ENCODE measurements at regions not wholly inside any gene's neighbourhood (a gene's known extent, or its start where the extent isn't known, plus 50 kb on each side); places are given as distances from the start of the nearest gene placed in this dataset.

DNA sequence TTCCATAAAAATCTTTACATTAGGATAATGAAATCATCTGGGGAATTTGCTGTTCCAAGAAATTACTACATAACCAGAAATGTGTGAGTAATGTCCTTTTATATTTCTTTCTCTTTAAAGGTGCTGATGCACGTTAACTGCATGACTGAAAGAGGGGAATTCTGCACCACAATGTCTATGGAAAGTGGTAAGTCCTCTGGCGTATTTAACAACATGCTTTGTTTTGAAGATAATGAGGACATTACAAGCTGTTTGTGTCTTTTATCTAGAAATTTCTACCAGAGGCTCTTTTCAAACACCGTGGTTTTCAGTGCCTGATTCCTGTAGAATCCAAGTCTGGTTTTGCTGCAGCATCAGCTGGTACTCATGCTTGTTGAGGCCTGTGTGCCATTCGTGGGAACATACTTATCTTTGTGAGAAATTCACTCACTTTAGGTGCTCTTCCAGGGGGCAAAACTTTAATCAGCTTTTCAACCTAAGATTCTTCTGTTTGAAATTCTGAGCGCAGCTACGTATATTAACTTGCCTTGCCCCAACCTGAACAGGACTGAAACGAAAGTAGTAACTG lies 257.2 kb downstream of the PDHA2 start:
- Histone ChIP-seq H2AFZ (ENCODE audit: low read length) (no peak overlapping the region), H3K9me2 (replicated peaks; ENCODE audit: low read depth, low read length) (no peaks in the 10 kb centered on the region), H3K79me2 (ENCODE audit: insufficient read depth, low read length) (no peaks in the 10 kb centered on the region), H4K20me1 (ENCODE audit: insufficient read depth, low read length, poor library complexity, severe bottlenecking) (no peaks in the 10 kb centered on the region), H3K9me3 (ENCODE audit: insufficient read depth, low read depth, low read length) (no peaks in the 10 kb centered on the region), H3K9ac (ENCODE audit: low read depth, low read length, poor library complexity, severe bottlenecking) (no peak overlapping the region), H3F3A (ENCODE audit: low read depth) (no peaks in the 10 kb centered on the region), H3K4me2 (ENCODE audit: low read depth, low read length, poor library complexity, severe bottlenecking) (no peak overlapping the region), H3K4me3 (ENCODE audit: low read length, poor library complexity, severe bottlenecking) (no peak overlapping the region), H3K4me1 (ENCODE audit: insufficient read depth, low read length, poor library complexity, severe bottlenecking) (no peaks in the 10 kb centered on the region), H3K36me3 (ENCODE audit: insufficient read depth, low read length) (no peaks in the 10 kb centered on the region), H3K27me3 (ENCODE audit: insufficient read depth, low read length, poor library complexity, severe bottlenecking) (no peaks in the 10 kb centered on the region)
- TF ChIP-seq EZH2phosphoT487 (IDR thresholded peaks at IDR 0.05; ENCODE audit: borderline replicate concordance): no peak
- TF ChIP-seq, protein P1, sequence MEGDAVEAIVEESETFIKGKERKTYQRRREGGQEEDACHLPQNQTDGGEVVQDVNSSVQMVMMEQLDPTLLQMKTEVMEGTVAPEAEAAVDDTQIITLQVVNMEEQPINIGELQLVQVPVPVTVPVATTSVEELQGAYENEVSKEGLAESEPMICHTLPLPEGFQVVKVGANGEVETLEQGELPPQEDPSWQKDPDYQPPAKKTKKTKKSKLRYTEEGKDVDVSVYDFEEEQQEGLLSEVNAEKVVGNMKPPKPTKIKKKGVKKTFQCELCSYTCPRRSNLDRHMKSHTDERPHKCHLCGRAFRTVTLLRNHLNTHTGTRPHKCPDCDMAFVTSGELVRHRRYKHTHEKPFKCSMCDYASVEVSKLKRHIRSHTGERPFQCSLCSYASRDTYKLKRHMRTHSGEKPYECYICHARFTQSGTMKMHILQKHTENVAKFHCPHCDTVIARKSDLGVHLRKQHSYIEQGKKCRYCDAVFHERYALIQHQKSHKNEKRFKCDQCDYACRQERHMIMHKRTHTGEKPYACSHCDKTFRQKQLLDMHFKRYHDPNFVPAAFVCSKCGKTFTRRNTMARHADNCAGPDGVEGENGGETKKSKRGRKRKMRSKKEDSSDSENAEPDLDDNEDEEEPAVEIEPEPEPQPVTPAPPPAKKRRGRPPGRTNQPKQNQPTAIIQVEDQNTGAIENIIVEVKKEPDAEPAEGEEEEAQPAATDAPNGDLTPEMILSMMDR (conservative IDR thresholded peaks at IDR 0.05; ENCODE audit: low read length): no peak

DNA sequence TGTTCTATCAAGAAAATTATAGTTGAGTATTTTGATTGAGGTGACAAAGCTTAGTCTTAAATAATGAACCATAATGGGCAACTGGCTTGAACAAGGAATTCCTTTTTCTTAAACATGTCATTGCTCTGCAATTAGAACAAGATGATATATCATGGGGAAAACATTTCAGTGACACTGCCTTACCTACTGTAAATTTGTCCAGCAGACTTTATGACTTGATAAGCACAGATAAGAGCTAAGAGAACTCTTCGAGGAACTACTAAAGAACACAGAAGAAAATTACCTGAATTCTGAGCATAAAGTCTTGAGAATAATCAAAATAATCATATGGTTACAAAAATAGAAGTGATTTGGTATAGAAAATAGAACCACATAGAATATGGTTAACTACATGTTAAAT lies 257.8 kb downstream of the PDHA2 start:
- Histone ChIP-seq H3K27me3 (ENCODE audit: insufficient read depth, low read length, poor library complexity, severe bottlenecking) (no peaks in the 10 kb centered on the region), H3K36me3 (ENCODE audit: insufficient read depth, low read length) (no peaks in the 10 kb centered on the region), H3K9me3 (ENCODE audit: insufficient read depth, low read depth, low read length) (no peaks in the 10 kb centered on the region), H3K79me2 (ENCODE audit: insufficient read depth, low read length) (no peaks in the 10 kb centered on the region), H3F3A (ENCODE audit: low read depth) (no peaks in the 10 kb centered on the region), H3K4me1 (ENCODE audit: insufficient read depth, low read length, poor library complexity, severe bottlenecking) (no peaks in the 10 kb centered on the region), H3K4me2 (ENCODE audit: low read depth, low read length, poor library complexity, severe bottlenecking) (no peak overlapping the region), H4K20me1 (ENCODE audit: insufficient read depth, low read length, poor library complexity, severe bottlenecking) (no peaks in the 10 kb centered on the region), H2AFZ (ENCODE audit: low read length) (no peak overlapping the region), H3K9me2 (replicated peaks; ENCODE audit: low read depth, low read length) (no peaks in the 10 kb centered on the region), H3K4me3 (ENCODE audit: low read length, poor library complexity, severe bottlenecking) (no peak overlapping the region), H3K9ac (ENCODE audit: low read depth, low read length, poor library complexity, severe bottlenecking) (no peak overlapping the region)
- TF ChIP-seq, protein P1 (conservative IDR thresholded peaks at IDR 0.05; ENCODE audit: low read length): no peak
- no peak for TF ChIP-seq EZH2phosphoT487 (IDR thresholded peaks at IDR 0.05; ENCODE audit: borderline replicate concordance)

DNA sequence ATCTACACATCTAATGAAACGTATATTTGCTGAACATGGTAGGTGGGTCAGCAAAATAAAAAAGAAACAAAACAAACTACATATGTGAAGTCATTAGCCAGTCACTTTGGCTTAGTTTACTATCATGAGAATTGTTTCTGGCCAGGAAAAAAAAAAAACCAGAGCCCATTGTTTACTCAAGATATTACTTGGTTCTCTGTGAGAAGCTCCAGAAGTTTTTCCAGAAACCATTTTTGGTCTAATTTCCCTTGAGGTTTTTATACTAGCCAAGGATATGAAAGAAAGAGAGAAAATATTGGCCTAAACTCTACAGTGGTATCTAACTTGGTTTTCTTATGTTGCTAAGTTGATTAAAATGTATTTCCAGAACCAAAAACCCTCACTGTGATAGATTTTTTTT lies 259.1 kb downstream of the PDHA2 start:
- no peaks in the 10 kb centered on the region for H3K9me3 ChIP-seq (ENCODE audit: insufficient read depth, low read depth, low read length)
- H3K9ac ChIP-seq (ENCODE audit: low read depth, low read length, poor library complexity, severe bottlenecking): no peak overlapping the region
- no peaks in the 10 kb centered on the region for H3F3A ChIP-seq (ENCODE audit: low read depth)
- H3K4me2 ChIP-seq (ENCODE audit: low read depth, low read length, poor library complexity, severe bottlenecking): no peak overlapping the region
- H3K4me3 ChIP-seq (ENCODE audit: low read length, poor library complexity, severe bottlenecking): no peak overlapping the region
- no peaks in the 10 kb centered on the region for H3K36me3 ChIP-seq (ENCODE audit: insufficient read depth, low read length)
- no peaks in the 10 kb centered on the region for H3K79me2 ChIP-seq (ENCODE audit: insufficient read depth, low read length)
- H3K4me1 ChIP-seq (ENCODE audit: insufficient read depth, low read length, poor library complexity, severe bottlenecking): no peaks in the 10 kb centered on the region
- H4K20me1 ChIP-seq (ENCODE audit: insufficient read depth, low read length, poor library complexity, severe bottlenecking): no peaks in the 10 kb centered on the region
- H3K9me2 ChIP-seq (replicated peaks; ENCODE audit: low read depth, low read length): no peaks in the 10 kb centered on the region
- H3K27me3 ChIP-seq (ENCODE audit: insufficient read depth, low read length, poor library complexity, severe bottlenecking): no peaks in the 10 kb centered on the region
- H2AFZ ChIP-seq (ENCODE audit: low read length): no peak overlapping the region
- TF ChIP-seq, protein P1 (conservative IDR thresholded peaks at IDR 0.05; ENCODE audit: low read length): no peak
- TF ChIP-seq EZH2phosphoT487 (IDR thresholded peaks at IDR 0.05; ENCODE audit: borderline replicate concordance): no peak
